ENCODE measurements at regions not wholly inside any gene's neighbourhood (a gene's known extent, or its start where the extent isn't known, plus 50 kb on each side); places are given as distances from the start of the nearest gene placed in this dataset.

GRCh38 chr19:28322945-28323344, 890.0 kb downstream of the UQCRFS1 start:
- Mint-ChIP-seq H3K4me1 (no peaks in the 10 kb centered on the region), H3K4me3 (no peak overlapping the region), H3K9me3 (peaks cover 0 to 8% (median 0%) of the 10 kb centered on the region in 7 donors), H3K27ac (no peak overlapping the region), H3K27me3 (no peaks in the 10 kb centered on the region), H3K36me3 (no peaks in the 10 kb centered on the region)
- Histone ChIP-seq H3K36me3 (ENCODE audit: control insufficient read depth, insufficient read depth, low read length) (no peaks in the 10 kb centered on the region), H3K4me3 (ENCODE audit: low read depth, low read length) (no peak overlapping the region), H3K9me3 (ENCODE audit: control insufficient read depth in 2 of 2, low read length in 2 of 2) (no peaks in the 10 kb centered on the region), H3K27me3 (ENCODE audit: control insufficient read depth, insufficient read depth, low read length) (no peaks in the 10 kb centered on the region), H3K27ac (ENCODE audit: insufficient read depth, low read length, poor library complexity, severe bottlenecking) (no peak overlapping the region), H3K4me1 (ENCODE audit: control insufficient read depth, insufficient read depth, low read length, poor library complexity, severe bottlenecking) (no peaks in the 10 kb centered on the region)
- DNase-seq = no peak
- no peak for ATAC-seq (ENCODE audit: low read depth in 2 of 2)

GRCh38 chr19:28322491-28322890, 890.5 kb downstream of the UQCRFS1 start:
- no peaks in the 10 kb centered on the region for H3K27me3 ChIP-seq (ENCODE audit: control insufficient read depth, insufficient read depth, low read length)
- Mint-ChIP-seq H3K4me1 (no peaks in the 10 kb centered on the region), H3K9me3 (peaks cover 0 to 8% (median 0%) of the 10 kb centered on the region in 7 donors), H3K36me3 (no peaks in the 10 kb centered on the region), H3K27ac (no peak overlapping the region), H3K4me3 (no peak overlapping the region), H3K27me3 (no peaks in the 10 kb centered on the region)
- DNase-seq (no peak), ATAC-seq (ENCODE audit: low read depth in 2 of 2) (no peak)
- H3K4me3 ChIP-seq (ENCODE audit: low read depth, low read length) = no peak overlapping the region
- no peaks in the 10 kb centered on the region for H3K4me1 ChIP-seq (ENCODE audit: control insufficient read depth, insufficient read depth, low read length, poor library complexity, severe bottlenecking)
- H3K9me3 ChIP-seq (ENCODE audit: control insufficient read depth in 2 of 2, low read length in 2 of 2) = no peaks in the 10 kb centered on the region
- no peaks in the 10 kb centered on the region for H3K36me3 ChIP-seq (ENCODE audit: control insufficient read depth, insufficient read depth, low read length)
- no peak overlapping the region for H3K27ac ChIP-seq (ENCODE audit: insufficient read depth, low read length, poor library complexity, severe bottlenecking)

- Histone ChIP-seq H3K4me3 (ENCODE audit: low read depth, low read length) (no peak overlapping the region), H3K4me1 (ENCODE audit: control insufficient read depth, insufficient read depth, low read length, poor library complexity, severe bottlenecking) (no peaks in the 10 kb centered on the region), H3K27ac (ENCODE audit: insufficient read depth, low read length, poor library complexity, severe bottlenecking) (no peak overlapping the region), H3K9me3 (ENCODE audit: control insufficient read depth in 2 of 2, low read length in 2 of 2) (no peaks in the 10 kb centered on the region), H3K27me3 (ENCODE audit: control insufficient read depth, insufficient read depth, low read length) (no peaks in the 10 kb centered on the region), H3K36me3 (ENCODE audit: control insufficient read depth, insufficient read depth, low read length) (no peaks in the 10 kb centered on the region)
- no peaks in the 10 kb centered on the region for H3K27me3 Mint-ChIP-seq
- DNase-seq = no peak
- no peaks in the 10 kb centered on the region for H3K36me3 Mint-ChIP-seq
- H3K9me3 Mint-ChIP-seq = peaks cover 0 to 11% (median 4%) of the 10 kb centered on the region in 7 donors
- no peaks in the 10 kb centered on the region for H3K4me1 Mint-ChIP-seq
- H3K27ac Mint-ChIP-seq = no peak overlapping the region
- no peak for ATAC-seq (ENCODE audit: low read depth in 2 of 2)
- no peak overlapping the region for H3K4me3 Mint-ChIP-seq
Measured at GRCh38 chr19:28319918-28320317, 893.0 kb downstream of the UQCRFS1 start.

- peaks cover 0 to 11% (median 4%) of the 10 kb centered on the region in 7 donors for H3K9me3 Mint-ChIP-seq
- no peaks in the 10 kb centered on the region for H3K36me3 Mint-ChIP-seq
- ATAC-seq (ENCODE audit: low read depth in 2 of 2) = no peak
Measured at GRCh38 chr19:28319227-28319626, 893.7 kb downstream of the UQCRFS1 start.

GRCh38 chr19:28318469-28319179, 894.3 kb downstream of the UQCRFS1 start:
- Mint-ChIP-seq H3K36me3 (no peaks in the 10 kb centered on the region), H3K4me1 (peaks cover 0 to 2% (median 0%) of the 10 kb centered on the region in 4 donors), H3K27ac (no peak overlapping the region), H3K9me3 (peaks cover 0 to 11% (median 4%) of the 10 kb centered on the region in 7 donors), H3K4me3 (no peak overlapping the region), H3K27me3 (no peaks in the 10 kb centered on the region)
- DNase-seq (no peak), ATAC-seq (ENCODE audit: low read depth in 2 of 2) (no peak)
- Histone ChIP-seq H3K4me1 (ENCODE audit: control insufficient read depth, insufficient read depth, low read length, poor library complexity, severe bottlenecking) (no peaks in the 10 kb centered on the region), H3K4me3 (ENCODE audit: low read depth, low read length) (no peak overlapping the region), H3K9me3 (ENCODE audit: control insufficient read depth in 2 of 2, low read length in 2 of 2) (no peaks in the 10 kb centered on the region), H3K27ac (ENCODE audit: insufficient read depth, low read length, poor library complexity, severe bottlenecking) (no peak overlapping the region), H3K36me3 (ENCODE audit: control insufficient read depth, insufficient read depth, low read length) (no peaks in the 10 kb centered on the region), H3K27me3 (ENCODE audit: control insufficient read depth, insufficient read depth, low read length) (no peaks in the 10 kb centered on the region)

More at GRCh38 chr19:28319227-28319626, 893.7 kb downstream of the UQCRFS1 start:
- Mint-ChIP-seq H3K27me3 (no peaks in the 10 kb centered on the region), H3K4me1 (peaks cover 0 to 2% (median 0%) of the 10 kb centered on the region in 4 donors), H3K27ac (no peak overlapping the region), H3K4me3 (no peak overlapping the region)
- Histone ChIP-seq H3K9me3 (ENCODE audit: control insufficient read depth in 2 of 2, low read length in 2 of 2) (no peaks in the 10 kb centered on the region), H3K36me3 (ENCODE audit: control insufficient read depth, insufficient read depth, low read length) (no peaks in the 10 kb centered on the region), H3K4me3 (ENCODE audit: low read depth, low read length) (no peak overlapping the region), H3K27ac (ENCODE audit: insufficient read depth, low read length, poor library complexity, severe bottlenecking) (no peak overlapping the region), H3K27me3 (ENCODE audit: control insufficient read depth, insufficient read depth, low read length) (no peaks in the 10 kb centered on the region), H3K4me1 (ENCODE audit: control insufficient read depth, insufficient read depth, low read length, poor library complexity, severe bottlenecking) (no peaks in the 10 kb centered on the region)
- no peak for DNase-seq

GRCh38 chr19:28316464-28316863, 896.5 kb downstream of the UQCRFS1 start:
- Mint-ChIP-seq H3K36me3 (no peaks in the 10 kb centered on the region), H3K27me3 (no peaks in the 10 kb centered on the region), H3K27ac (no peak overlapping the region), H3K4me3 (no peak overlapping the region), H3K9me3 (peaks cover 0 to 11% (median 4%) of the 10 kb centered on the region in 7 donors), H3K4me1 (peaks cover 0 to 2% (median 0%) of the 10 kb centered on the region in 4 donors)
- no peak for DNase-seq
- ATAC-seq (ENCODE audit: low read depth in 2 of 2) = no peak
- H3K9me3 ChIP-seq (ENCODE audit: control insufficient read depth in 2 of 2, low read length in 2 of 2) = no peaks in the 10 kb centered on the region
- no peak overlapping the region for H3K4me3 ChIP-seq (ENCODE audit: low read depth, low read length)
- no peaks in the 10 kb centered on the region for H3K27me3 ChIP-seq (ENCODE audit: control insufficient read depth, insufficient read depth, low read length)
- H3K36me3 ChIP-seq (ENCODE audit: control insufficient read depth, insufficient read depth, low read length) = no peaks in the 10 kb centered on the region
- no peaks in the 10 kb centered on the region for H3K4me1 ChIP-seq (ENCODE audit: control insufficient read depth, insufficient read depth, low read length, poor library complexity, severe bottlenecking)
- no peak overlapping the region for H3K27ac ChIP-seq (ENCODE audit: insufficient read depth, low read length, poor library complexity, severe bottlenecking)

- peaks cover 0 to 2% (median 0%) of the 10 kb centered on the region in 4 donors for H3K4me1 Mint-ChIP-seq
- Histone ChIP-seq H3K4me1 (ENCODE audit: control insufficient read depth, insufficient read depth, low read length, poor library complexity, severe bottlenecking) (no peaks in the 10 kb centered on the region), H3K4me3 (ENCODE audit: low read depth, low read length) (no peak overlapping the region), H3K27me3 (ENCODE audit: control insufficient read depth, insufficient read depth, low read length) (no peaks in the 10 kb centered on the region), H3K36me3 (ENCODE audit: control insufficient read depth, insufficient read depth, low read length) (no peaks in the 10 kb centered on the region), H3K27ac (ENCODE audit: insufficient read depth, low read length, poor library complexity, severe bottlenecking) (no peak overlapping the region), H3K9me3 (ENCODE audit: control insufficient read depth in 2 of 2, low read length in 2 of 2) (no peaks in the 10 kb centered on the region)
- DNase-seq (no peak), ATAC-seq (ENCODE audit: low read depth in 2 of 2) (no peak)
- H3K4me3 Mint-ChIP-seq = no peak overlapping the region
- no peak overlapping the region for H3K27ac Mint-ChIP-seq
- no peaks in the 10 kb centered on the region for H3K27me3 Mint-ChIP-seq
- H3K9me3 Mint-ChIP-seq = peaks cover 0 to 11% (median 4%) of the 10 kb centered on the region in 7 donors
- H3K36me3 Mint-ChIP-seq = no peaks in the 10 kb centered on the region
Measured at GRCh38 chr19:28314756-28315155, 898.2 kb downstream of the UQCRFS1 start.

GRCh38 chr19:28314287-28314686, 898.7 kb downstream of the UQCRFS1 start:
- Mint-ChIP-seq H3K9me3 (peaks cover 0 to 11% (median 4%) of the 10 kb centered on the region in 7 donors), H3K27ac (no peak overlapping the region), H3K4me3 (no peak overlapping the region), H3K27me3 (no peaks in the 10 kb centered on the region), H3K4me1 (peaks cover 0 to 2% (median 0%) of the 10 kb centered on the region in 4 donors), H3K36me3 (no peaks in the 10 kb centered on the region)
- DNase-seq (no peak), ATAC-seq (ENCODE audit: low read depth in 2 of 2) (no peak)
- Histone ChIP-seq H3K4me1 (ENCODE audit: control insufficient read depth, insufficient read depth, low read length, poor library complexity, severe bottlenecking) (no peaks in the 10 kb centered on the region), H3K27ac (ENCODE audit: insufficient read depth, low read length, poor library complexity, severe bottlenecking) (no peak overlapping the region), H3K9me3 (ENCODE audit: control insufficient read depth in 2 of 2, low read length in 2 of 2) (no peaks in the 10 kb centered on the region), H3K27me3 (ENCODE audit: control insufficient read depth, insufficient read depth, low read length) (no peaks in the 10 kb centered on the region), H3K4me3 (ENCODE audit: low read depth, low read length) (no peak overlapping the region), H3K36me3 (ENCODE audit: control insufficient read depth, insufficient read depth, low read length) (no peaks in the 10 kb centered on the region)

All from CD4-positive, CD25-positive, alpha-beta regulatory T cell (primary cell).